8988T (cell line): ENCODE measurements at regions not wholly inside any gene's neighbourhood (a gene's known extent, or its start where the extent isn't known, plus 50 kb on each side); places are given as distances from the start of the nearest gene placed in this dataset.

Source experiments
- DNase-seq: peaks from one replicate; pipeline ENCODE4 v3.0.0; 2011

DNA sequence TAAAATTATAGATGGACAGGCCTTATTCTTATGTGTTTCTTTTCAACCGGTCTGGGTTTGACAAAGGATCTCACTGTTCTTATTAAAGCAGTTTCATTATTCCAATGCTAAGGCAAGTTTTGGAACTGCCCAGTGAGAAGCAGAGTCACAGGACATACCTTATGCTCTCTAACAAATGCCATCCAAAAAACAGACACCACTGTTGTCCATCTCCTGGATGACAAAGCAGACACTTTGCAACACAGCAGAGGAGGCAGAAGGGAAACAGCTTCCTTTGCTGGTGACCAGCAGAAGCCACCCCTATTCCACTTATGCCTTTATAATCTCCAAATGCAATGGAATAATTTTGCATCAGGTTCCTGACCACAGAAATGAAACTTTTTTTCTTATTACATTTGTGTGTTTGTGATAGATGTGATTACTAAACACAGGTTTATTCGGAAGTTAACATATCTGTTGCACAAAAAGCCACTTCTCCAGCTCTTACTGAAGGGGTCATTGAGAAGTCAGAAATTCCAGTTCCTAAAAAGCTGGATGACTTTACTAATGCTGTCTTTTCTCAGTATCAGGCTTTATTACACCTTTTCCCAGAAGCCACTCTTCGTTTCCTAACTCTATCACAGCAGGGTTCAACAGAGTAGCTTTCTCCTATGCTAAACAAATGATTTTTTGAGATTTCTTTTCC is 115.6 kb downstream of the BTG1 start:
- no peak for DNase-seq

DNA sequence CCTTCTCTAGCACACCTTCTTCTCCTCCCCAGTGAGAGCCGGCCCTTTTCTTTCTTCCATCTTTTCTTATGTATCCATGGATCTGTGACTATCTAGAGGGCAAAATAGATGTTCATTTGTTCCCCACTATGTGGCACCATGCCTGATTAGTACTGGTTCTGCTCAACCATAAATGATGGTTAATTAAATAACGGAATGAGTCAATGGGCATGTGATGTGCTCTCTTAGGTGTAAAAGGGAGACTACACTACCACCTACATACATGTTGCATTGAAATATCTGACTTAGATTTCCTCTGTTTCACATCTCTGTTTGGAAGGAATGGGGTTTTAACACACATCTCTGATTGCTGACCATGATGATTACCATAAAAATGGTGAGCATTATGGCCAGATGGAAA is 116.5 kb downstream of the BTG1 start:
- DNase-seq = no peak

DNA sequence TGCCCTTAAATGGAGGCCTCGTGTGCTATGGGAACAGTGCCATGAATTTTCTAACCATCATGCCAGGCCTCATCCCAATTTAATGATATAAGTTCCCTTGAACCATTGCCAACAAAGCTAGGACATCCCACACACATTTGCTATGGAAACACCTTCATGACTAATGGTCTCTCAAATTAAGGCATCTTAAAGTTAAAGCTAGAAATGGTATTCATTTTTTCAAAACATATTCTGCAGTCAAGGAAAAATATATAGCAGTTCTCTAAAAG is 117.3 kb downstream of the BTG1 start:
- DNase-seq = no peak

DNA sequence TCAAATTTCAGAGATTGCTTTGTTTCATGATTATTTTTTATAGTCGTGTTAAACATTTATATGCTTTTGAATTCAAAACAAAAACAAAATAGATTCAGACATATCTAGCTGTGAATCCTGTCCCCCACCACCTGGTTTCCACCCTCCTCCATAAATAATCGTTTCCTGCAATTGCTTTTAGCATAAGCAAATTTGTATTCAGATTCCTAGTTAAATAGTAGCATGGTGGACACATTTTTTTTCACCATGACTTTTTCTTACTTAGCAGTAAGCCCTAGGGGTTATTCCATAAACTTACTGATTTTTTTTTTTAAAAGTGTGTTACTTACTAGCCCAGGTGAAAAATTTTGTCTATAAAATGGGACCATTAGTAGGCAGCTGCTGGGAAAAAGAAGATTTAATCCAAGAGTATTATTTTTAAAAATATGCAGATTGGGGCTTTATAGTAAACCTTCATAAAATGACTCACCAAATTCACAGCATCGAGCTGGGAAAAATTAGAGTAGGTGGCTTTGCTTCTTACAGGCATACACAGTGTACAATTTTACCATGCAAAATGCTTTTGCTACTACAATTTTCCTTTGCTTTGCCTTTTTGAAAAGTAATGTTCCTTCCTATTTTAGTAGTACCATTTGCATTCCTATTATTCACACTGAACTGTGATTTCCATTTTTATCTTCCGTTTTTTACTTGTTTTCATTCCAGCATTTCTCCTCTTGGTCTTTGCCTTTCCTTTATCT is 117.8 kb downstream of the BTG1 start:
- DNase-seq = no peak

DNA sequence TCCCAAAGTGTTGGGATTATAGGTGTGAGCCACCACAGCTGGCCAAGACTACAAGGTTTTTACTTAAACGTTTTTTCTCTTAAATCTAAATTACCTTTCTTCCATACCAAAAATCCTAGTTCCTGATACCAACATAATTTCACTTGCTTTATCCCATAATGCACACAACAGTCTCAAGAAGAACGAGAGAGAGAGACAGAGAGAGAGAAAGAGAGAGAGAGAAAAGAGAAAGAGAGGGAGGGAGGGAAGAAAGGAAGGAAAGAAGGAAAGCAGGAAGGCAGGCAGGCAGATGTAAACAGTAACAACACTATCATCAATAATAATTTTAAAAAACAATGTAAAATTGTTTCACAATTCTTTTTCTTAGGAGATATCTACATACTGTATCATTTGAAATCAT is 118.4 kb downstream of the BTG1 start:
- DNase-seq = no peak

DNA sequence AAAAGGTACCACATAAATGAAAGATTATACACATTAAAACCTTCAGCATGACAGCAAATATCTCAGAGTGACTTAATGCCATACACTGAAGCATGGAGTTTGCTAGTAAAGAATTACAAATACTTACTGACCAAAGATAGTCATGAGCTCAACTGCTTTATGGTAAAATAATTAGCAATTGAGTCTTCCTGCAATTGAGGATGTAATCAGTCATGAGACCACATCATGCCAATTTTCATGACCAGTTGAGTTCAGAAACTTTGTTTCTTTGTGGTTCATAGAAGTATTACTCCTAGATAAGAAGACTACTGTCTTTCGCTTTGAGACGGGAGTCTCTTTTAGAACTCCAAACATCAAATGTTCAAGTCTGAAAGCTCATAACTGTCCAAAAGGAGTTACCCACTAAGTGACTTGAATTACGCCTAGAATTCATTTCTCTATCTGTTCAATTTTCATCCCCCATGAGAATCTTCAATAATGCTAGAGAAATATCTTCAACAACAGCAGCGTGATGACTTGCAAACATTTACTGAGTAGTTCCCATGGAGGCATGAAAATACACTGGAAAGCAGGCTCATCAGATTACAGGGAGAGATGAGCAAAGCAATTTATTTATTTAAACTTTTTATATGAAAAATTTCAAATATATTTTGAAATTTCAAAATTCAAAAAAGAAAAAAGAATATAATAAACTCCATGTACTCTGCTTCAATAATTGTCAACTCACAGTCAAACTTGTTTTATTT is 120.0 kb downstream of the BTG1 start:
- no peak for DNase-seq

DNA sequence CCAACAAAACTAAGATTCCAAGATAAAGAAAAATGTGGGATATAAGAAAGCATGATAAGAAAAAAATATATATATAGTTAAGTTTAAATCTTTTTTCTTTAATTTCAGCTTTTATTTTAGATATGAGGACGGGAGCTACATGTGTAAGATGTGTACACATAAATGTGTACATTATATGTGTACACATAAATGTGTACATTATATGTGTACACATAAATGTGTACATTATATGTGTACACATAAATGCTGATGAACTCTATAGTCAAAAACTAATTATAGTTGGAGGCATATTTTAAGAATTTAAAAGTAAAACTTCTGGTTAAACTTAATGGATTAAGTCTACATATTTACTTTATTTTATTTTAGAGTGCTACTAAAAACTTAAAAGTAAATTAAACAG is 123.6 kb downstream of the BTG1 start:
- DNase-seq = no peak

DNA sequence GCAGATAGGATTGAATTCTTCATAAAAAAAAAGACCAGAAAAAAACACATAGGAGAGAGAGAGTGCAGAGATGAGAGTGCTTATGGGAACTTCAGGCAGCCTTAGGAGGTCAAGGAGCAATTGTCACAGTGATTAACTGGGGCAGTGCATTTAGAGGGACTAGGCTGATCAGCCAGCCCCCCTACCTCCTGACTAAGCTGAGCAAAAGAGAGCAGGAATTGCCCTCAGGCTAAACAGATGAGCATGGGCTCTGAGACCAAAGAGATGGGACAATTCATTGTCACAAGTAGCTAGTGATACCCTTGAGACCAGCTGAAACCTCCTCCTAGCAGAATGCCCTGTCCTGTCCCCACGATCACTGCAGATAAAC is 124.0 kb downstream of the BTG1 start:
- no peak for DNase-seq

DNA sequence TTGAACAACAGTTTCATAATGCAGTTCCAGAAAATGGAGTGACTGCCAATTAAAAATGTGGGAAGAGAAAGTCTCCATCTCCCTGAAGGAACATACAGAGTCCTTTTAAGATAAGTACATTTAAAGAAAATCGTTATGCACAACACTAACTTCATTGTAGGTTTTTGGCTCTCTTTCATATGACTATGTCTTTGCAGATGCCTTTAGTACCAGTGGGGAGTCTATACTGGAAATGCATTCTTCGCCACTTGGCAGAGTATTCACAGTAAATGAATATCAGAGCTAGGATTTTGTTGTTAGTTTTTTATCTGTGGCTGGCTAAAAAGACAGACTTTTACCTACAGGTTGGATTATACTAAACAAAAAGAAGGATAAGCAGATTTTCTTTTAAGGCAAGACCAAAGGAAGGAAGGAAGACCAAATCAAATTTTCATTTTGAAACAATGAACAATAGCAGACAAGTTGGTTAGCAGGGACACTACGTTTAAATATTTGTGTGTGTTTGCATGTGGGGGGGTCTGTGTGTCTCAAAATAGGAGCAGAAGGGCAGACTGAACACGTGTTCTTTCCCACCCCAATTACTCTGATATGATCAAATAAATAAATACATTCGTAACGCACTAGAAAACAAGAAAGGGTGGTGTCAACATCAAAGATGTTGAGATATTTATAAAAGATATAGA is 124.5 kb downstream of the BTG1 start:
- DNase-seq = no peak

DNA sequence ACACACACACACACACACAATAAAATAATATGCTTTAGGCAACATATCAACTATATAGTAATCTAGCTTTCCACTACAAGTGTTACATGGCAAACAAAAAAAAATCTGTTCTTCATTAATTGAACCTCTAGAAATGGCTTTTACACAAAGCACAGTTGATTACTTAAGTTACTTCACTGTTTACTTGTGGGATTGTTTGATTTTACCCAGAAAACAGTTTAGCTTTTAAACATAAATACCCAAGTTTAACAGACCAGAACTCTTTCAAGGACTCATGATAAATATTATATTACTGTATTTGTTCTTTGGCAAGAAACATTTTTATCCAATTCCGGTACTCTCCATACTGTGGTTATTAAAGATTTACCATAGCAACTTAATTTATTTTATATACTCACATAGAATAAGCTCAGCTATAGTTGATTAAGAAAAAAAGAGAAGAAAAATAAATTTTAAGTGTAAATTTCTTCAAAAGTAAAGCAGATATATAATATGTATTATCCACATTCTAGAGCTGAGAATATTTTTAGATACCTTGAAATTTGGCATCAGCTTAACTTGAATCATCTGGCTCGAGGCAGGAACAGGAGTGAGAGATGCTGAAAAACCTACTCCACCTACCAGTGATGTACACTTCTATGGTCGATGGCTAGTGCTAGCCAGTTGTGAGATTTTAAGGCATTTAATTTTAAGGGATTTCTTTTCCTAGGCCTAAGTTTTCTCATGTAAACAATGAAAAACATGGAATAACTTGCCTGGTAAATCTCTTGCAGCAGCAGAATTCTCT is 126.0 kb downstream of the BTG1 start:
- no peak for DNase-seq

DNA sequence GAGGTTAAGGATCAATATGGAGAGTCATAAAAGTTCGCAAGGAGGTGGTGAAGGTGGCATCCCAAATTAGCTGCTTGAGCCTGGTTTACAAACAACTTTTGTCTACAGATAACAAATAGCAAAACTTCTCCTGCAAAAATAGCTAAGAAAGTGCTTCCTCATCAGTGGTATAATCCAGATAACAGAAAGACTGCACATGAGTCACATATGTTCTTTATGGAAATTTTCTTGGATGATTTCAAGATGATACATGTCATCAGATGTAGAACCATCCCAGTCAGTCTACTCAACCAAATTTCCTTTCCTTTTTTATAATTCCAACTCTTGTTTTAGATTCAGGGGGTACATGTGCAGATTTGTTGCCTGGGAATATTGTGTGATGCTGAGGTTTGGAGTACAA is 133.0 kb downstream of the BTG1 start:
- DNase-seq = no peak

DNA sequence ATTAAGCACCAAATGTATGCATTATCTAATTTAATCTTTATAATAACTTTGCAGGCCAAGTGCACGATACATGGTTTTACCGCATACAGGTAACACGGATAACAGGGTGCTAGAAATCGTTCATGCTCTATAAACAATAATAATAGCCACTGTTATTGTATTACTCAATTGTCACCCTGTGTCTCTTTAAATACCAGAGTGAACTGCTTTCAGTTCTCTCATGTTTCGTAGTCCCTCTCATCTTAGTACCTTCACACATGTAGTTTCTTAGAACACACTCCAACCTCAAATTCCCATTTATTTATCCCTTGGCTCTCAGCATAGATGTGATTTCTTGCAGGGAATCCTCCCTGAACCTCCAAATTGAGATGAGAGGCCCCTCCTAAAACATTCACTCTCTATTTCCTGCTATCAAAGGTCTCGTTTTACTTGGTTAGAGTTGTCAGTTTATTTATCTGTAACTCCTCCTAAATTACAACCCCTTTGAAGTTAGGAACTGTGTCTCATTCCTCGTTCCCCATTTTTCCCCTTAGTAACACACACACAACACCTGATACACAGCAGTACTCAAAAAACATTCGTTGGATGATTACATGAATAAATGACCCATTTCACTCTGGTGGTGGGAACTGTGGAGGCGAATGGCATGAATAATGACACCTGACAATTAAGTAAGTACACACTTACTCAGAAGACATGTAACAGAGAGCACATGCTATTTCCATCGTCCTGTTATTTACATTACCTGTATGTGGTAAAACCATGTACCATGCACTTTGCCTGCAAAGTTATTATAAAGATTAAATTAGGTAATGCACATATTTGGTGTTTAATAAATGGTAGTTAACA is 134.6 kb downstream of the BTG1 start:
- no peak for DNase-seq

DNA sequence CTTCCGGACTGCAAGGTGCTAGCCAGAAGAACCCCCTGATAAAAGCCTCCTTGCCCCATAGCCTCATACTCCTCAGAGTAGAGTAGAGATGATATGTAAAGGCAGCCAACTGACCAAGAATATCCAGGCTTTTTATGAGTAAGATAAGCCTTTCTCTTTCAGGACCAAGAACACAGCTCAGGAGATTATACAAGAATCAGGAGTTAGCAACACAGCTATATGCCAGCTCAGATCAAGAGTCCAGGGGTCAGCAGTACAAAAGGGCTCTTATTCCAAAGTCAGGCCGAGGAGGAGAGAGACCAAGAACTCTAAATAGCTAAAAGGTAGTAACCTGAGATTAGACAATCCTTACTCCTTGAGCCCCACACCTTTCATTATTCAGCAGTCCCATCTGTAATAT is 135.3 kb downstream of the BTG1 start:
- DNase-seq = no peak

DNA sequence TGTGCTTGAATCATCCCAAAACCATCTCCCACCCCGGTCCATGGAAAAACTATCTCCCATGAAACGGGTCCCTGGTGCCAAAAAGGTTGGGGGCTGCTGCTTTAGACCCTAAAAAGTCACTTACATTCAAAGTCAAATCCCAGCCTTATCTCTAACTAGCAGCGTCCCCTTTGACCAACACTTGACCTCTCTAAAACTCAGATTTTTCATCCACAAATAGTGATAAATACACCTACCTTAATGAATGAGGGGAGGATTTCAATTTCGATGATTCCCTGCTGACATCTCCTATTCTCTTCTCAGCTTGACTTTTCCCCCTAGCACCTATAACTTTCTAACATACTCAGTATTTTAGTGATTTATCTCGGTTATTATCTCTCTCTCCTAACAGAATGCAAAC is 137.3 kb downstream of the BTG1 start:
- no peak for DNase-seq

DNA sequence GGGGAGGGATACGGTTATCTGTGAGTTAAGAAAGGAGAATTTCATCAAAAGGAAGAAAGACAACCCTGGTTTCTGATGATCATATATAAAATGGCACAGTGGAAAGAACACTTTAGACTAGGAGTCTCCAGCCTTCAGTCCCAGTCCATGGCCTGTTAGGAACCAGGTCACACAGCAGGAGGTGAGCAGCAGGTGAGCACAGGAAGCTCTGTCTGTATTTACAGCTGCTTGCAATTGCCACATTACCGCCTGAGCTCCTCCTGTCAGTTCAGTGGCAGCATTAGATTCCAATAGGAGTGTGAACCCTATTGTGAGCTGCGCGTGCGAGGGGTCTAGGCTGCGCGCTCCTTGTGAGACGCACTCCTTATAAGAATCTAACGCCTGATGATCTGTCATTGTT is 137.9 kb downstream of the BTG1 start:
- DNase-seq = no peak

DNA sequence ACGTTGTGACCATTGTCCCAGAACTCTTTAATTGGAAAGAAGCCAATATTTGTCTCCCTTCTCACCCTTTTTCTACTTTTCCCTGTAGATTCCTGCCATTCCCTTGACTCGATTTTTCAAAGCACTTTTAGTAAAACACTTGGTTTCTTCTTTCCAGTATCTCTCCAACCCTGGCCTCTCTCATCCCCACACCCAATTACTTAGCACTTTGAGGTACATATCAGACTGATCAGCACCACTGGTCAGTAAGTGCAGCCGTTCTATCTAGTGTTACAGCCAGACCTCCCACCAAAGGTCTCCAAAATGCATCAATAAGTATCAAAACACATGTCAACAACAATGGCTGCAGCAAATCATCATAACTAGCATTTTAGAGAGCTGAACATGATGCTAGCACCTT is 141.9 kb downstream of the BTG1 start:
- DNase-seq = no peak

DNA sequence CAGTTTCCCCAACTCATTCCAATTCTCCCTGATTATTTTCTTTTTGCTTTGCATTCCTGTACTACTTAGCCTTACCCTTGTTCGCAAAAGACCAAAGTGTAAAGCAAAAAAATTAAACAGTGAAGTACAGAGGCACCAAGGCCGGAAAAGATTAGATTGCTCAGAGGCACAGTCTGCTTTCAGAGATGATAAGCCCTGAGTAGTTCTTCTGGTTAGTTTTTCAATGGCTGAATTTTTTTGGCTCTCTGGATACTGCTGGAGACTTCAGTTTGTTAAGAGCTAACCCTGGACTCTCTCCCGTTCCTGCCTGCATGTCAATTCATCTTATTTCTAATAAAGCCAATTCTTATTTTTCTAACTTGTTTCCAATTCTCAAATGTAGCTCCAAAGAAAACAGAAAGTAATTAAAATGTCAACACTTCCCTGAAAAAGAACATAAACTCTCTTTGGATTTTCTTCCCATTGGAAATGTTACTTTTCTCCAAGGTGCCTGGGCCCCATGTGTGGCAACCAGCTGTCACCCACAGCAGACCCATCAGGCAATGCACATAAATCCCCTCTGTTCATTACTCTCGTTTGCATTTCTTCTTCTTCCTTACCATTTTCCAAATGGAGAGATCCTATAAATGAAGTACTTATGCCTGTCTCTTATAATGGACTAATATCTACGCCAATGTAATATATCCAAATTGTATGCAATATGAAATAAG is 142.8 kb downstream of the BTG1 start:
- DNase-seq = no peak

DNA sequence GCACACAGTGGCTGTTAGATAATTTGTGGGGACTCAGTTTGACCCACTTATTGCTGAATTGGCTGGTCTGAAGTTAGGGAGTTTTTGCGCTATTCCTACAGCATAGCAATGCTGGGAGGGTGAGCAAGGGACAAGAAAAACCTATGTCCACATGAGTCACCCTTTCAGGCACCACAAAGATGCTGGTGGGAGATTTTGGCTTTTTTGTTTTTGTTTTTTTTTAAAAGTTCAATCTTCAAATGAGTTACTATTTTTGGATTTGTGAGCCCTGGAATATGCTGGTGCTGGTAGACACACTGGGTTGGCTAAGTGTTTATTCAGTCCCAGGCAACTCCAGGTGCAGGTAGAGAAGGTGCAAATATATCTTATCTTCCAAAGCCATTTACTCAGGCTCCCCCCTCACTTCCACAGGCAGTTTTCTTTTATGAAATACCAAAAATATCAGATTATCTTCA is 143.4 kb downstream of the BTG1 start:
- DNase-seq = no peak

DNA sequence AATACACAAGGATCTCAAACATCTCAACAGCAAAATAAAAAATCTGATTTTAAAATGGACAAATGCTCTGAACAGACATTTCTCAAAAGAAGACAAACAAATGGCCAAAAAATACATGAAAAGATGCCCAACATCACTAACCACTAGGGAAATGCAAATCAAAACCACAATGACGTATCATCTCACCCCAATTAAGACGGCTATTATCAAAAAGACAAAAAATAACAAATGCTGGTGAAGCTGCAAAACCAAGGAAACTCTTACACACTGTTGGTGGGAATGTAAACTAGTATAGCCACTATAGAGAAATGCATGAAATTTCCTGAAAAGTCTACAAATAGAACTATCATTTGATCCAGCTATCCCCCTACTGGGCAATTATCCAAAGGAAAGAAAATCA is 145.0 kb downstream of the BTG1 start:
- DNase-seq = no peak

DNA sequence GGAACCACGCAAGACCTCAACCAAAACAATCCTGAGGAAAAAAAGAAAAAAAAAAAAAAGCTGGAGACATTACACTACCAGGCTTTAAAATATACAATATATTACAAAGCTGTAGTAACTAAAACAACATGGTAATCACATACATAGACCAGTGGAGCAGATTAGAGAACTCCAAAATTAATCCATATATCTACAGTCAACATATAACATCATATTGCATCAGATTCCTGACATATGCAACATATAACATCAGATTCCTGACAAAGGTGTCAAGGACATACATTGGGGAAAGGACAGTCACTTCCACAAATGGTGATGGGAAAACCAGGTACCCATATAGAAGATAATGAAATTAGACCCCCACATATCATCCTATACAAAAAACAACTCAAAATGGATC is 145.8 kb downstream of the BTG1 start:
- no peak for DNase-seq

DNA sequence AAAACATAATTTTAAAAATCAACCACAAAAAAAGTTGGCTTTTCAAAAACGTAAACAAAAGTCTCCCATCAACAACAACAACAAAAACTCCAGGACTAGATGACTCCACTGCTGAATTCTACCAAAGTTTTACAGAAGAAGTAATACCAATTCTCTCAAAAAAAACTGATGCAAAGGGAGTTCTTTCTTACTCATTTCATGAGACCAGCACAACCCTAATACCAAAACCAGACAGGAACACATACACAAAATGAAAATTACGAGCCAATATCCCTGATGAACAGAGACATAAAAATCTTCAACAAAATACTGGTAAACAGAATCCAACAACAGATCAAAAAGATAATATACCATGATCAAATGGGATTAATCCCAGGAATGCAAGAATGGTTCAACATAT is 147.3 kb downstream of the BTG1 start:
- no peak for DNase-seq
